Bronchial epithelial cell (primary cell): ENCODE measurements at regions not wholly inside any gene's neighbourhood (a gene's known extent, or its start where the extent isn't known, plus 50 kb on each side); places are given as distances from the start of the nearest gene placed in this dataset.

Experiments
- DNase-seq: peaks from one replicate; pipeline ENCODE4 v3.0.0-alpha.2; 2010; ENCODE audit warnings: low read depth
- FAIRE-seq: peaks from 2 replicates; lab custom pipeline; 2011; peaks lifted over from hg19 to GRCh38; lab: Jason Lieb, UNC
- H3K27me3 ChIP-seq: 2 replicates; pipeline ENCODE4 v1.5.1; 2011; ENCODE audit warnings: low read length; ENCODE audit not compliant: control insufficient read depth, insufficient read depth
- H3K36me3 ChIP-seq: 2 replicates; pipeline ENCODE4 v1.5.1; 2011; ENCODE audit warnings: low read length; ENCODE audit not compliant: control insufficient read depth, insufficient read depth
- H3K4me3 ChIP-seq: 2 replicates; pipeline ENCODE4 v1.5.1; 2011; ENCODE audit warnings: mild to moderate bottlenecking, low read depth, low read length, control low read depth
- CTCF ChIP-seq: IDR thresholded peaks from 2 replicates; pipeline ENCODE4 v1.5.1; 2011; ENCODE audit warnings: mild to moderate bottlenecking, moderate library complexity, low read length, control low read depth, inconsistent platforms; ENCODE audit not compliant: insufficient read depth, severe bottlenecking

- no peaks in the 10 kb centered on the region for H3K27me3 ChIP-seq
These were observed 79.2 kb downstream of the TRIML1 start for GRCh38 chr4:188218392-188218791.

GRCh38 chr4:188220006-188220405, 80.8 kb downstream of the TRIML1 start:
- Histone ChIP-seq H3K4me3 (no peak overlapping the region), H3K36me3 (no peaks in the 10 kb centered on the region), H3K27me3 (no peaks in the 10 kb centered on the region)
- no peak for DNase-seq
- no peak for FAIRE-seq
- no peak for TF ChIP-seq CTCF

More at GRCh38 chr4:188218392-188218791, 79.2 kb downstream of the TRIML1 start:
- H3K4me3 ChIP-seq, result no peak overlapping the region
- no peak for DNase-seq
- H3K36me3 ChIP-seq, result no peaks in the 10 kb centered on the region
- no peak for TF ChIP-seq CTCF
- no peak for FAIRE-seq

- Histone ChIP-seq H3K4me3 (no peak overlapping the region), H3K36me3 (no peaks in the 10 kb centered on the region), H3K27me3 (no peaks in the 10 kb centered on the region)
- TF ChIP-seq CTCF, result no peak
- no peak for FAIRE-seq
- peak; percentile 56 for DNase-seq
These were observed 81.8 kb downstream of the TRIML1 start for GRCh38 chr4:188221090-188221489.

- no peak for TF ChIP-seq CTCF
- DNase-seq (no peak), FAIRE-seq (no peak)
- Histone ChIP-seq H3K27me3 (no peaks in the 10 kb centered on the region), H3K36me3 (no peaks in the 10 kb centered on the region), H3K4me3 (no peak overlapping the region)
These were observed 89.0 kb downstream of the TRIML1 start for GRCh38 chr4:188228279-188228678.

GRCh38 chr4:188232428-188232827, 93.2 kb downstream of the TRIML1 start:
- Histone ChIP-seq H3K4me3 (no peak overlapping the region), H3K27me3 (no peaks in the 10 kb centered on the region), H3K36me3 (no peaks in the 10 kb centered on the region)
- FAIRE-seq (no peak), DNase-seq (no peak)
- no peak for TF ChIP-seq CTCF

- no peak for FAIRE-seq
These were observed 102.8 kb downstream of the TRIML1 start for GRCh38 chr4:188242041-188242440.

More at GRCh38 chr4:188242041-188242440, 102.8 kb downstream of the TRIML1 start:
- no peak overlapping the region for H3K4me3 ChIP-seq
- H3K27me3 ChIP-seq, result no peaks in the 10 kb centered on the region
- no peaks in the 10 kb centered on the region for H3K36me3 ChIP-seq
- no peak for DNase-seq
- no peak for TF ChIP-seq CTCF
